ENCODE measurements at regions not wholly inside any gene's neighbourhood (a gene's known extent, or its start where the extent isn't known, plus 50 kb on each side); places are given as distances from the start of the nearest gene placed in this dataset.

- TF ChIP-seq CTCF (IDR thresholded peaks at IDR 0.05): no peak
- H3K4me3 ChIP-seq: no peak overlapping the region
- H3K36me3 ChIP-seq: no peaks in the 10 kb centered on the region
- H3K4me1 ChIP-seq: no peaks in the 10 kb centered on the region
- no peak overlapping the region for H3K27ac ChIP-seq
- H3K27me3 ChIP-seq (ENCODE audit: low read depth): no peaks in the 10 kb centered on the region
- ATAC-seq (no peak), DNase-seq (no peak)
- H3K9me3 ChIP-seq: no peaks in the 10 kb centered on the region
- intact Hi-C loops (cut with DNase I): no loop called here
Measured at GRCh38 chr4:23382879-23383278, 507.0 kb downstream of the PPARGC1A start.

- Histone ChIP-seq H3K27ac (peak overlapping the region; percentile 61), H3K4me3 (no peak overlapping the region), H3K4me1 (peaks cover 4% of the 10 kb centered on the region), H3K36me3 (no peaks in the 10 kb centered on the region), H3K27me3 (ENCODE audit: low read depth) (no peaks in the 10 kb centered on the region), H3K9me3 (no peaks in the 10 kb centered on the region)
- intact Hi-C loops (cut with DNase I): no loop called here
- DNase-seq (no peak), ATAC-seq (peak; percentile 29 to 53)
- no peak for TF ChIP-seq CTCF (IDR thresholded peaks at IDR 0.05)
Measured at GRCh38 chr4:23374259-23374658, 515.6 kb downstream of the PPARGC1A start.

- no peak overlapping the region for H3K4me3 ChIP-seq
- ATAC-seq (peak; percentile 92 to 95), DNase-seq (peak; percentile 71)
- H3K4me1 ChIP-seq: peaks cover 4% of the 10 kb centered on the region
- no peak for TF ChIP-seq CTCF (IDR thresholded peaks at IDR 0.05)
- H3K27ac ChIP-seq: peak overlapping the region; percentile 59
- intact Hi-C loops (cut with DNase I): no loop called here
- no peaks in the 10 kb centered on the region for H3K27me3 ChIP-seq (ENCODE audit: low read depth)
- no peaks in the 10 kb centered on the region for H3K9me3 ChIP-seq
- H3K36me3 ChIP-seq: no peaks in the 10 kb centered on the region
Measured at GRCh38 chr4:23373261-23373660, 516.6 kb downstream of the PPARGC1A start.

- no peak for DNase-seq
- intact Hi-C loops (cut with DNase I): no loop called here
- no peak overlapping the region for H3K27ac ChIP-seq
- H3K4me3 ChIP-seq: no peak overlapping the region
- no peak for ATAC-seq
- no peaks in the 10 kb centered on the region for H3K9me3 ChIP-seq
- no peaks in the 10 kb centered on the region for H3K36me3 ChIP-seq
- no peaks in the 10 kb centered on the region for H3K27me3 ChIP-seq (ENCODE audit: low read depth)
- TF ChIP-seq CTCF (IDR thresholded peaks at IDR 0.05): no peak
- peaks cover 4% of the 10 kb centered on the region for H3K4me1 ChIP-seq
Measured at GRCh38 chr4:23371533-23371932, 518.3 kb downstream of the PPARGC1A start.

GRCh38 chr4:23369331-23369730 is 520.5 kb downstream of the PPARGC1A start:
- Histone ChIP-seq H3K9me3 (no peaks in the 10 kb centered on the region), H3K27ac (no peak overlapping the region), H3K4me1 (peaks cover 4% of the 10 kb centered on the region), H3K4me3 (no peak overlapping the region), H3K27me3 (ENCODE audit: low read depth) (no peaks in the 10 kb centered on the region), H3K36me3 (no peaks in the 10 kb centered on the region)
- DNase-seq (no peak), ATAC-seq (no peak)
- intact Hi-C loops (cut with DNase I): no loop called here
- no peak for TF ChIP-seq CTCF (IDR thresholded peaks at IDR 0.05)
